HL-60 (cell line): ENCODE measurements at regions not wholly inside any gene's neighbourhood (a gene's known extent, or its start where the extent isn't known, plus 50 kb on each side); places are given as distances from the start of the nearest gene placed in this dataset.

Source experiments
- DNase-seq, 2 experiments: peaks; one replicate each; pipeline ENCODE4 v3.0.0-alpha.2; 2010 to 2020; ENCODE audit warnings: low read depth in 1 of 2, low spot score in 1 of 2
- H3K27ac ChIP-seq: fragments of 250-450 bp; sonication (Bioruptor Pico); replicated peaks from 2 replicates; pipeline ENCODE4 v1.5.1; 2020; ENCODE audit warnings: mild to moderate bottlenecking, moderate library complexity
- H3K27me3 ChIP-seq: fragments of 250-450 bp; sonication (Bioruptor Pico); 2 replicates; pipeline ENCODE4 v1.5.1; 2021; ENCODE audit warnings: mild to moderate bottlenecking, moderate library complexity; ENCODE audit not compliant: insufficient read depth, poor library complexity, severe bottlenecking
- H3K4me3 ChIP-seq: replicated peaks from 2 replicates; pipeline ENCODE4 v1.5.1; 2011; ENCODE audit warnings: mild to moderate bottlenecking, control low read depth, low read length; ENCODE audit not compliant: insufficient read depth
- GABPA ChIP-seq: IDR thresholded peaks from 2 replicates; pipeline ENCODE4 v1.6.1; 2012; ENCODE audit warnings: low read depth
- POLR2AphosphoS5 ChIP-seq: IDR thresholded peaks from 2 replicates; pipeline ENCODE4 v1.6.1; 2012; ENCODE audit warnings: low read depth
- SPI1 ChIP-seq: IDR thresholded peaks from 2 replicates; pipeline ENCODE4 v1.6.1; 2012; ENCODE audit warnings: low read depth, mild to moderate bottlenecking, borderline replicate concordance
- TF ChIP-seq, protein P1 (sequence below): IDR thresholded peaks from one replicate; pipeline ENCODE4 v1.5.1; 2011; ENCODE audit warnings: low read length, control low read depth, inconsistent platforms; ENCODE audit not compliant: insufficient read depth
- TF ChIP-seq, protein P2 (sequence below): IDR thresholded peaks from 2 replicates; pipeline ENCODE4 v1.6.1; 2012; ENCODE audit warnings: low read depth; ENCODE audit not compliant: insufficient replicate concordance

DNA sequence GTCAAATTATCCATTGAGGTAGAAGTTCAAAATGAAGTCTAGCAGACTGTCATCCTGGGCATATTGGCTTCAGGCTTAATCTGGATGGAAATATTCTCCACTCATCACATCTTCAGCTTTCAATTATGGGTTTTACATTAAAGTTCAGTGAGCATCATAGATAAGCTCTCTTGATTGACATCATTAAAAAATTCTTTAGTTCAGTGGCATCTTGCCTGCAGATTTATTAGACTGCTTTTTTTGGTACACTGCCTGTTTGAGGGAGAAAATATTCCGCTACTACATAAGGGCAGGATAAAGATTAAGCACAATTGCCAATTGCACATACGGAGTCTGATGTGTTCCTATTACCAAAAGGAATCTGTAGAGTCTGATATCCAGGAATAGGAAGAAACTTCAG is 2353.8 kb downstream of the MAT2B start:
- TF ChIP-seq, protein P1, sequence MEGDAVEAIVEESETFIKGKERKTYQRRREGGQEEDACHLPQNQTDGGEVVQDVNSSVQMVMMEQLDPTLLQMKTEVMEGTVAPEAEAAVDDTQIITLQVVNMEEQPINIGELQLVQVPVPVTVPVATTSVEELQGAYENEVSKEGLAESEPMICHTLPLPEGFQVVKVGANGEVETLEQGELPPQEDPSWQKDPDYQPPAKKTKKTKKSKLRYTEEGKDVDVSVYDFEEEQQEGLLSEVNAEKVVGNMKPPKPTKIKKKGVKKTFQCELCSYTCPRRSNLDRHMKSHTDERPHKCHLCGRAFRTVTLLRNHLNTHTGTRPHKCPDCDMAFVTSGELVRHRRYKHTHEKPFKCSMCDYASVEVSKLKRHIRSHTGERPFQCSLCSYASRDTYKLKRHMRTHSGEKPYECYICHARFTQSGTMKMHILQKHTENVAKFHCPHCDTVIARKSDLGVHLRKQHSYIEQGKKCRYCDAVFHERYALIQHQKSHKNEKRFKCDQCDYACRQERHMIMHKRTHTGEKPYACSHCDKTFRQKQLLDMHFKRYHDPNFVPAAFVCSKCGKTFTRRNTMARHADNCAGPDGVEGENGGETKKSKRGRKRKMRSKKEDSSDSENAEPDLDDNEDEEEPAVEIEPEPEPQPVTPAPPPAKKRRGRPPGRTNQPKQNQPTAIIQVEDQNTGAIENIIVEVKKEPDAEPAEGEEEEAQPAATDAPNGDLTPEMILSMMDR: no peak
- no peak for TF ChIP-seq POLR2AphosphoS5
- no peak for TF ChIP-seq GABPA
- TF ChIP-seq, protein P2, sequence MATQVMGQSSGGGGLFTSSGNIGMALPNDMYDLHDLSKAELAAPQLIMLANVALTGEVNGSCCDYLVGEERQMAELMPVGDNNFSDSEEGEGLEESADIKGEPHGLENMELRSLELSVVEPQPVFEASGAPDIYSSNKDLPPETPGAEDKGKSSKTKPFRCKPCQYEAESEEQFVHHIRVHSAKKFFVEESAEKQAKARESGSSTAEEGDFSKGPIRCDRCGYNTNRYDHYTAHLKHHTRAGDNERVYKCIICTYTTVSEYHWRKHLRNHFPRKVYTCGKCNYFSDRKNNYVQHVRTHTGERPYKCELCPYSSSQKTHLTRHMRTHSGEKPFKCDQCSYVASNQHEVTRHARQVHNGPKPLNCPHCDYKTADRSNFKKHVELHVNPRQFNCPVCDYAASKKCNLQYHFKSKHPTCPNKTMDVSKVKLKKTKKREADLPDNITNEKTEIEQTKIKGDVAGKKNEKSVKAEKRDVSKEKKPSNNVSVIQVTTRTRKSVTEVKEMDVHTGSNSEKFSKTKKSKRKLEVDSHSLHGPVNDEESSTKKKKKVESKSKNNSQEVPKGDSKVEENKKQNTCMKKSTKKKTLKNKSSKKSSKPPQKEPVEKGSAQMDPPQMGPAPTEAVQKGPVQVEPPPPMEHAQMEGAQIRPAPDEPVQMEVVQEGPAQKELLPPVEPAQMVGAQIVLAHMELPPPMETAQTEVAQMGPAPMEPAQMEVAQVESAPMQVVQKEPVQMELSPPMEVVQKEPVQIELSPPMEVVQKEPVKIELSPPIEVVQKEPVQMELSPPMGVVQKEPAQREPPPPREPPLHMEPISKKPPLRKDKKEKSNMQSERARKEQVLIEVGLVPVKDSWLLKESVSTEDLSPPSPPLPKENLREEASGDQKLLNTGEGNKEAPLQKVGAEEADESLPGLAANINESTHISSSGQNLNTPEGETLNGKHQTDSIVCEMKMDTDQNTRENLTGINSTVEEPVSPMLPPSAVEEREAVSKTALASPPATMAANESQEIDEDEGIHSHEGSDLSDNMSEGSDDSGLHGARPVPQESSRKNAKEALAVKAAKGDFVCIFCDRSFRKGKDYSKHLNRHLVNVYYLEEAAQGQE: no peak
- no peak for TF ChIP-seq SPI1

DNA sequence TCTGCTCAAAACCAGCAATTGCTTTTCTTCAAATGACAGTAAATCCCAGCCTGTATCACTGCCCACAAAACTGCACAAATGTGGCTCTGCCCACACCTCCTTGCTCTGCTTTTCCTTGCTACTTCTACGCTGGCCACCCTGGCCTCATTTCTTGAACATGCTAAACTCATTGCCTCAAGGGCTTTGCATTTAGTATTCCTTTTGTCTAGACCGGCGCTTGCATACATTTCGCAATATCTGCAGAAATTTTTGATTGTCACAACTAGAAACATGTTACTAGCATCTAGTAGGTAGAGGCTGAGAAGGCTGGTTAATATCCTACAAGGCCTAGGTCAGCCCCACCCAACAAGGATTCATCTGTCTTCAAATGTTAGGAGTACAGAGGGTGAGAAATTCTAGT is 2357.8 kb downstream of the MAT2B start:
- Histone ChIP-seq H3K4me3 (no peak overlapping the region), H3K27me3 (no peaks in the 10 kb centered on the region), H3K27ac (no peak overlapping the region)
- no peak for TF ChIP-seq SPI1
- DNase-seq: no peak

More for the DNA sequence above, 2353.8 kb downstream of the MAT2B start:
- Histone ChIP-seq H3K27me3 (no peaks in the 10 kb centered on the region), H3K27ac (no peak overlapping the region), H3K4me3 (no peak overlapping the region)
- DNase-seq: no peak

DNA sequence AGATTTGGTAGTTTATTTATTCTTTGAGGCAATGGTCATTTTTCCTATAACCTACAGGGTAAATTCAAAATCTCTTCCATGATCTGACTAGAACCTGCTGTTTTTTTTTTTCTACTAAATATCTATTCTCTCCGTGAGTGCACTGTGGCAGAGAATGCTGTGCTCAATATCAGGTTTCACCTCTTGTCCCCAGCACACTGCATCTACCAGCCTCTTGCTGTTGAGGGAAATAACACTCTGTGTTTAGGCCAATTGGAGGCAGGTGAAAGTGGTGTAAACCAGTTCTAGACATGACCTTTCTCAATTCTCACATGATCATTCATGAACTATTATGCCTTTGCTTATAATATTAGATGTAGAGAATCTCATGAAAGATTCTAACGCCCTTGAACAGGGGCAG is 2365.9 kb downstream of the MAT2B start:
- TF ChIP-seq POLR2AphosphoS5 (no peak), GABPA (no peak), SPI1 (no peak)
- TF ChIP-seq, protein P1: no peak
- TF ChIP-seq, protein P2: no peak

DNA sequence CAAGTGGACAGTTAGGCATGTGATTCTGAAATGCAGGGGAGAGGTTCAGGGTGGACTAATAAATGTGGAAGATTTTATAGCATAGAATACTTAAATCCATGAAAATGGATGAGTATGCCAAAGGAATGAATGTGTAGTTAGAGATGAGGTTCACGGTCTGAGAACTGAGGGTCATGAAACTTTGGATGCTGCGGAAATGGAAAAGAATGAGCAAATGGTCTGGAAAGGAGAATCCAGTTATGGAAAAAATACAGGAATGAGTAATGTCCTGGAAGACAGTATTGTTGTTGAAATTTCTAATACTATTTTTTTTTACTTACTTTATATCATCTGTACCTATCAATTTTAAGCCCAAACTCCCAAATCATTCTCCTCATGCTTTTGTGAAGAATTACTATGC is 2369.4 kb downstream of the MAT2B start:
- no peak overlapping the region for H3K4me3 ChIP-seq
- no peaks in the 10 kb centered on the region for H3K27me3 ChIP-seq
- H3K27ac ChIP-seq: no peak overlapping the region
- TF ChIP-seq GABPA (no peak), POLR2AphosphoS5 (no peak), SPI1 (no peak)
- TF ChIP-seq, protein P1: no peak
- TF ChIP-seq, protein P2: no peak
- DNase-seq: no peak

More for the DNA sequence above, 2365.9 kb downstream of the MAT2B start:
- Histone ChIP-seq H3K4me3 (no peak overlapping the region), H3K27ac (no peak overlapping the region), H3K27me3 (no peaks in the 10 kb centered on the region)
- no peak for DNase-seq
